ENCODE measurements at regions not wholly inside any gene's neighbourhood (a gene's known extent, or its start where the extent isn't known, plus 50 kb on each side); places are given as distances from the start of the nearest gene placed in this dataset.

DNA sequence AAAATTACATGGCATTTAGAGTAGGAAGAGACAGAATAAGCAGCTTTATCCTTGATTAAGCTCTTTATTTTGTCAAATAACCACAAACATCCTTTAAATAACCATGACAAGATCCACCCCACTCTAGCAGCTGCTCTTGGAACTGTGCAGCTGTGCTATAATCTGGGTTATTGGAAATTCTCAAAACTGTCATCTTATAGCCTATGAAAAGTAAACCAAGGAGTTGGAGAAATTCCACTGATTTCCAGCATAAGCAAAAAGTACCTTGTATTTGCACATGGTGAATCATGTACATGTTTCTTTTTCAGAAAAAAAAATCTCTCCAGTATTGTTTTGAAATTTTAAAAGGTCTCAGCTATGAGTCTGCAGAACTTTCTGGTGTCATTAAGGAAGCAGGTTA is 88.8 kb upstream of the ABI3BP start:
- no peak for DNase-seq

DNA sequence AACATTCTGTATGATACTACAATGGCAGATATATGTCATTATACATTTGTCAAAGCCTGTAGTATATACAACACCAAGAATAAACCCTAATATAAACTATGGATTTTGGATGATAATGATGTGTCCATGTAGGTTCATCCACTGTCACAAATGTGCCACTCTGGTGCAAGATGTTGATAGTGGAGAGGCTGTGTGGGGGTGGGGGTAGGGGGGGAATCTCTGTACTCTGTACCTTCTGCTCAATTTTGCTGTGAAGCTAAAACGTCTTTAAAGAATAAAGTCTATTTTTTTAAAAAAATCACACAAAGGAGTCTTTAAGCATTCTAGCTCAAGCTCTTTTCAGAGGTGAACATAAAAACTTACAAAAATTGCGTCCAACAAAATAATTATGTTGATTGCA is 88.2 kb upstream of the ABI3BP start:
- DNase-seq: no peak

- DNase-seq: no peak
Measured at GRCh38 chr3:101077361-101078011, 84.3 kb upstream of the ABI3BP start.

DNA sequence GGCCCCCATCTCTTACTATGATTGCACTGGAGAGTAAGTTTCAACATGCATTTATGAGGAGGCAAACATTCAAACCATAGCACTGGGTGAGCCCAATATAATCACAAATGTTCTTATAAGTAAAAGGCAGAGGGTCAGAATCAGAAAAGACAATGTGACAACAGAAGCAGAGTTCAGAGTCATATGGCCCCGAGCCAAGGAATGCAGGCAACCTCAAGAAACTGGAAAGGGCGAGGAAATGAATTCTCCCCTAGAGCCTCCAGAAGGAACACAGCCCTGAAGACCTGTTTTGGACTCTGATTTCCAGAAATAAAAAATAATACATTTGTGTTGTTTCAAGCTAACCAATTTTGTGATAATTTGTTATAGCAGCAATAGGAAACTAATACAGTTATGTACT is 81.3 kb upstream of the ABI3BP start:
- DNase-seq: no peak

DNA sequence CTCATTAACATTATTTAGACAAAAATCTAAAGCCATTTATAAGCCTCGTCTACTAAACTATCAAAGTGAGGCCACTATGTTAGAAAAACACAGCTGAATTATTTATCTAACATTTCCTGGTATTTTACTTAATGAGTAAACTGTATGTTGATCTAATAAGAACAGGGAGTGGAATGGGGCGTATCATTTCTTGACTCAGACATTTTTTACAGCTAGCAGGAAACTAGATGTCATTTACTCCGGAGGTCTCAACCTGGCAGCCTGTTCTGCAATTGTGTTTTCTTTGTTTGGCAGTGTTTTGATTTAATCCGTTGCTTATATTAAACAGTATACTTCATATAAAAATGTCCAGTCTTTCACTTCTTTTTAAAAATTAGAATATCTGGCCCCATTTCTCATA is 79.1 kb upstream of the ABI3BP start:
- no peak for DNase-seq

GRCh38 chr3:101070799-101071121 is 77.5 kb upstream of the ABI3BP start:
- no peak for DNase-seq

- peak; percentile 33 to 61 for DNase-seq
Measured at GRCh38 chr3:101069901-101070798, 76.9 kb upstream of the ABI3BP start.

DNA sequence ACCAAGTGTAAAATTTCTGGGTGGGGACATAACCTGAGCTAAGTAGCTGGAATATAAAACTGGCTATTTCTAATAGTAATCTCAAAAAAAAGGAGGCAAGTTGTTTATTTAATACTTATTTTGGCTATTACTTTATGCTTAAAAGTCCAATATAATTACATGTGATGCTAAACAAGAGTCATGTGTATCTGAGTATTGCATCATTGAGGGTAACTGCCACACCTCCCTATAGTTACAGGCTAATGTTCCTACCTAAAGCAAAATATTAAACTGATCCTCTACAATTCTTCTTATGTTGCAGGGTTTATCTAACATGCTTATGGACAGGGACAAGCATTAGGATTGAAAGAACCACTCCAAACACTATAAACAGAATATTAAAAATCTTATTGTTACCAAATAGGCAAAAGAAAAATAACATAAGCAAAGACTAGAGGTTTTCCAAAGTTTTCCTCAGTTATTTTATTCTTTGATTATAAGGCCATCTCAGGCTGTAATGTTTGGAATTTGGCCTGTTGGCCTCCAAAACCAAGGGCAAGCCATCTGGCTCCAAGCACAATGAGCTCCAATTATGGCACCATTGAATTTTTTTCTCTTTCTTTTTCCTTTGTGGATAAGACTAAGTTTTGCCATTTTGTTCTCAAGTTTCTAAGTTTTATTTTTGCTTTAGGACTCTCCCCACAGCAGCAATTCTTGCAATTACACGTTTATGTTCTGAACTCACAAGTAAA is 75.8 kb upstream of the ABI3BP start:
- no peak for DNase-seq

DNA sequence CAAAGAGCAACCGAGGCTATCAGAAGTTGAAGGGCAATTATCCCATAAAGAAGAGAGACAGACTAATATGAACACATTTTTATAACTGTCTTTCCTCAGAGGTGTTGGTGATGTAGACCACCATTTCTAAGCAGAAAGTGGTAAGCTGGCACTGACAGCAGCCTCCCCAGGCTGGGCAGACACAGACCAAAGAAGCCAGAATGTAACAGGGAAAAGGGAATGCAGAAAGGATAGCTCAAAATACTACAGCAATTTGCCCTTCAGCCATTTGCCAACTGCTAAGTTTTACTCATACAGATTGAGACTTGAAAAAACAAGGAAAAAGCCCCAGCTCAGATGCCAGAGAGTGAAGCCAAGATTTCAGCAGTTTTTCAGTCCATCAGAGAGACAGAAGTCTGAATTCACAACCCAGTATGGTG is 73.5 kb upstream of the ABI3BP start:
- no peak for DNase-seq

DNA sequence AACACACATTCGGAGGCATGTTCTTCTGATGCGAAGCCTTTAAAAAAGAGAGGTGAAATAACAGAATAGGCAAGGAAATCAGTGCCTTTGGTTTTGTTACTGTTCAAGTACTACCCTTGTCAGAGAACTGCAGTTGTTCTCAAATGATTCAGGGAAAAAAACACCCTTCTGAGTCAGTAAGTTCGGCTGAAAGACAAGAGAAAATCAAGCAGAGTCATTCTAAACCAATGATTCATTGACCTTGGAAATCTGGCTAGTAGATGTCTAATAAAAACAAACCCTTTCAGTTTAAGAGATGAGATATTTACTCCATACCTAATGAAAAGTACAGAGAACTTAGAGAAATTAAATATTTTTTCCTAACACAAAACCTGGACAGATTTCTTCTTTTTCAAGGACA is 72.7 kb upstream of the ABI3BP start:
- no peak for DNase-seq

DNA sequence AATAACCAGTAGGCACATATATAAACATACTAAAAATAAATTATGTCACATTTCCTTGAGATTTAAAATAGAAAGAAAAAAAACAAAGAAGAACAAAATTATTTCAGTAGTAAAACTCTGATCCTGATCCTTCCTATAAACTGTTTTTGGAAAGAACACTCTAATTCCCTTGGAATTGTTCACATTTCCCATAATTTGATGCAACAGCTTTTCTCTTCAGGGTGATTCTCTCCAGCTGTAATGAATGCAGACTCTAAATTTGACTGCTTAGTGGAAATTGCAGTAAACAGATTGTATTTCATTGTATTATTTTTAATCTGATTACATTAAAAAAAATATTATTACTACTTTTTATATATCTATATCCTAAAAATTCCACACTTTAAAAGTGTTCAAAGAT is 70.2 kb upstream of the ABI3BP start:
- DNase-seq: no peak

GRCh38 chr3:101061312-101061711 is 68.1 kb upstream of the ABI3BP start:
- no peak for DNase-seq

- no peak for DNase-seq
Measured at GRCh38 chr3:101050866-101051265, 57.6 kb upstream of the ABI3BP start.

DNA sequence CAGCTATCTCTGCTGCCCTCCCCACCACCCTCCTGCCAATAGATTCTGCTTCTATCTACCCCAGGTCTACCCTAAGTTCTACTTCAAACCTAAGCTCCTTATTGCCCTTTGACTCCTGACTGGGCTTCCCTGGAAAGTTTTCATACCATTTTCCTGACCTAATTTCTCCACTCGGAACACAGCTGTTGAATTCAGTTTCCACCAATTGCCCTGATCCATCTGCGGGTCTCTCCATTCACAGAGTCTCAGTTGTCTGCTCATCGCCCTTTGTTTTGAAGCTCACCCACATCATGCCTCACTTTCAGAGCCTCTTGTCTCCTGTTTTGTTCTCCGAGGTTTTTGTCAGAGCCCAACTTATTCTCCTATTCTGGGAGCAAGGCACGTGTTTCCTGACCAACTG is 56.8 kb upstream of the ABI3BP start:
- no peak for DNase-seq

GRCh38 chr3:101049532-101049931 is 56.3 kb upstream of the ABI3BP start:
- no peak for DNase-seq

GRCh38 chr3:101043687-101044078 is 50.5 kb upstream of the ABI3BP start:
- no peak for DNase-seq

DNA sequence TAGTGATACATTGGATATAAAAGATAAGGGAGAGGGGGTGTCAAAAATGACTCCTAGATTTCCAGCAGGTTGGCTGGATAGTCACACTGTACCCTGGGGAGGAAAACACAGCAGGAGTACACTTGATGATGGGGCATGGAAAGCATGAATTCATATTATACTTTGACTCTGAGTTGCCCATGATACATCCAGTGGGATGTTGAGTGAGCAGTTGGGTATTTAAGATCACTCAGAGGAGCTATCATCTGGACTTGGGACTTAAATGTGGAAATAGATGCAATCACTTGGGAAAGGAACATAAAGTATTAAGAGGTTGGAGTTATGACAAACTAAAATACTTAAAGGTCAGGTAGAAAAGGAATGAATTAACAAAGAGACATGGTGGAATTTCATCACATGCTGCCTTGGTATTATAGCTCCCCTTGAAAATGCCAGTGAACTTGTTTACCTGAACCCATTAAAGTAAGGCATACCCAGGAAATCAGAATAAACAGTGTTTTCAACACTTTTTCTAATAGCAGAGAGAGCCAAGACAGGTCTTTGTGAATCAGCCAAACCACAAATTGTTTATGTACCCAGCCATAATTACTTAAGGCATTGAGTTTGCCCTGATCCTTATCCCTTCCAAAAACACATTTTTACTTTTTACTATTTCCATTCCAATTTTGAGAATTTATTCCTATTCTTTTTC is 49.9 kb upstream of the ABI3BP start:
- DNase-seq: no peak
